Femur (tissue), 1 donor: ENCODE measurements at regions not wholly inside any gene's neighbourhood (a gene's known extent, or its start where the extent isn't known, plus 50 kb on each side); places are given as distances from the start of the nearest gene placed in this dataset.
"Not testable (repeated sequence)": the region's sequence is repeated elsewhere in the genome, so short reads cannot be mapped to it uniquely, and the experiment has no call there.

ENCODE experiments used
- DNase-seq: peaks from one replicate; pipeline ENCODE4 v3.0.0-alpha.2; 2017

DNA sequence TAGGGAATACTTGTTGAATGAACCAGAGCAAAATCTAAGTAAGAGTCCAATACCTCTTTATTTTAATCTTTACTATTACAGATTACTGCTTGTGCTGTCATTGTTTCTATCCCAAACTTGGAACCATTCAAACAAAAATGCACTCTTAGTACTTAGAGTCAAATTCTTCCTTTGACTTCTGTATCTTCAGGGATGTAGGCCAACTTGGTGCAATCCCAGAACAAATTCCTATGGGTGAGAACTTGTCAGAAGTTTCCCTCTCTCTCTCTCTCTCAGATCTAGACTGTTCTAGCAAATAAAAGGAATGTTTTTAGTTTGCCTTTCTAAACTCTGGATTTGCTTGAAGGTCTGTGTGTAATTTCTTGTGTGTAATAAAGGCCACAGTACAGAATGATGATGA is 329.0 kb upstream of the TMTC4 start:
- DNase-seq = no peak

DNA sequence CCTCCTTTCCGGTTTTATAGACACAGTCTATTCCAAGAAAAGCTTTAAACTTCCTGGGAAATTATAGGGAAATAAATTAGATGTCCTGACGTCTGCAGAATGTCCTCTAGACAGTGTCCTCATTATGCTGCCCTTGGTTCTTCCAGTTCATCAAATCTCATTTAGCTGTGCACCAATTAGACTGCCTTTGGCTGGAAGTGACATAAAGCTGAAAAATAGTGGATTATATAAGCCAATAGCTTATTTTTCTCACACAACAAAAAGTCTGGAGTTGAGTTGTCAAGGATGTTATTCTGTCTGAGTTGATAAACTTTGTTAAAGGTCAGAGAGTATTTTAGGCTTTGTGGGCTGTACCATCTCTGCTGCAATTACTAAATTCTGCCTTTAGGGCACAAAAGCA is 314.8 kb upstream of the TMTC4 start:
- no peak for DNase-seq

DNA sequence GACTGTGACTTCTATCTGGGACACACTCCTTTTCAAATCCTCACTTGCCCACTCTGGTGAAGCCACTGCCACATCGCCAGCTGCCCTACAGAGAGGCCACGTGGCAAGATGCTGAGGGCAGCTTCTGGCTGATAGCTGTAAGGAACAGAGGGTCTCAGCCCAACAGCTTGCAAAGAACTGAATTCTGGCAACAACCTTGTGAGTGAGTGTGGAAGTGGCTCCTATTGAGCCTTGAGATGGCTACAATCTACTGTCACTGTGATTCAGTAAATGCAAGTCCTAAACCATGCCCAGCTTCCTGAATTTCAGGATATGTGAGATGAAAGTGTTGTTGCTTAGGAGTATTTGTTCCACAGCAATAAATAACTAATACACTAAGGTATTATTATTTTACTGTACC is 314.3 kb upstream of the TMTC4 start:
- DNase-seq = no peak

DNA sequence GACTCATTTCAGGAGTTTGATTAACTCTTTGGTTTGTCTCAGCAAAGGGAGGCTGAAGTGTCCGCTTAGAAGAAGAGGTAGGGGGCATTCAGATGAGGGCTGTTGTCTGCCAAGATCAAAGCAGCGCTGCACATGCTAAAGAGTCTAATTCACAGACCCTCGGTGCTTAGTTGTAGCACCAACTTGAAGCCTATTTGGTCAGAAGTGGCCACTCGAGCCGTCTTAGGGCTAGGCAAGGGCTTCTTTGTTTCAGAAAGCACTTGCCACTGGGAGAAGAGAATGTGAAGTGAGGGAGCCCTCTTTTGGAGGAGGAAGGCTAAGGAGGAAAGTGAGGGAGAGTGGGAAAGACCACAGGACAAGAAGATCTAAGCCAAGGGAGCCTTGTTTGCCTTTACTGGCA is 313.4 kb upstream of the TMTC4 start:
- DNase-seq = no peak

DNA sequence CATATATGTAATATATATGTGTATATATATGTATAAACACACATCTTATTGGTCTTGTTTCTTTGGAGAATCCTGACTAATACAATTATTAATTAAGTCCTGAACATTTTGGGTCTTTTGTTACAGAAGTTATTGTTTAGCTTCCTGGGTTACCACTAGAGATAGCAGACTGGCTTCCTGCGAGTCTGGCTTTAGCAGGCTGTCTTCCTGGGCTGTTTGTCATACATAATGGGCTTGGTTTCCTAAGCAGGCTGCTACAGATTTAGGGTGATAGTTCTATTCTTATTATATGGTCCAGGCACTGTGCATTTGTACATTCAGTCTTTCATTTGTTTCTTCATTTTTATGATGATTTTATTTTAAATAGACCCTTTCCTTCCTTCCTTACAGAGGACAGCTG is 312.0 kb upstream of the TMTC4 start:
- DNase-seq = no peak

DNA sequence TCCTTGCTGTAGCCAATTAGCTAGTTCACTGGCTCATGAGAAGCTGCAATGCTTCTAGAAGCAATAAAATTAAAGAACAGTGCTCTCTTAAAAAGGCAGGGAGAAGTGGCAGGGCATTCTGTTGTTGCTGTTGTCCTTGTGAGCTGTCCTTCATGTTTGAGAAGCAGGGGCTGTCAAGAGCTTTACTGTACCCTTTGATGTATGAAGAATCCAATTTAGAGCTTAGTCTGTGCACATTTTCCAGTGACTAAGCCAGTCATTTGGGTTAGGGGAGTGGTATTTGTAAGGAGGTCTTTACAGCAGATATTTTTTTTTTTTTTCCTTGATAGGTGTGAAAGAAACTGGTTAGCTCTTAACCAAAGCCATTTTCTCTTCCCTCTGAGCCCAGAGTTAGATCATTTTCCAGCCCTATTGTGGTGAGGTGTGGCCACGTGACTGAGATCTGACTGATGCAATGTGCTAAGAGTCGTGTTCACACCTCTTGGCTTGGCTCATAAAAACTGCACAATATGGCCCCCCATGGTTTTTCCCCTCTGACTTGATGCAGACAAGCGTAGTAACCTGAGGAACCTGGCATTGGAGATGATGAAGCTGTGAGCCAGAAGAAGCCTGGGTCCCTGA is 309.6 kb upstream of the TMTC4 start:
- no peak for DNase-seq

DNA sequence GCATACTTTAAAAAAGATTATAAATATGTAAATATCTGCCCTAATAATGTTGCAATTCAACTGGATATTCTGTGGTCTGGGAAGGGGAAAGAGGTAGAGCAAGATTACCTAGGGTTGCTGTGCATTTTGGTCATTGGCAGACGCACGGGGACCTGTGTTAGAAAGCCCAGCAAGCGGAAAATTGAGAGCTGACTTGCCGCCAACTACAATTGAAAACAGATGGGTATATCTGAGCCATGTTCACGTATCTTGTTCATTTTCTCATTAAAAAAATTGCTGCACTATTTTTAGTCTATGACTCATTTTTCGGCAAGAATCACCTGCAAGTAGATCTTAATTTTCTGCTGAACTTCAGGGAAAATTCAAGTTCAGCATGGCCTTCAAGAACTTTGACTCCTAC is 308.5 kb upstream of the TMTC4 start:
- peak; percentile 46 for DNase-seq

DNA sequence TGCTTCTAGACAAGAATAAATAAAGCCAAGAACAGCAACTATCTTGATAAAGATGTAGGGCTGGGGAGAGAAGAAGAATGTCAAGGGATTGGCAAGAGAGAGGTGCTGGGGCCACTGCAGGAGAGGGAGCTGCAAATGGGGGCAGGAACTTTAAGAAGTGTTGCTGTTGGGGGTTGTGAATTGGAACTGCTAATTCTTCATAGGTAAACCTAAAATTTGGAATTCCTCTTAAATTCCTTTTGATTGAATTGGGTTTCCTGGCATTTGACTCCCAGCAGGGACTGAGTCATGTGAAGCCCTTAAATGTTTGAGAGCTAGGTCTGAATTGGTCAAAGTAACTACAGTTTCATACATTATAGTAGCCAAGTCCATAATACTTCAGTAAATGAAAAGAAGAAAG is 305.6 kb upstream of the TMTC4 start:
- DNase-seq = no peak

DNA sequence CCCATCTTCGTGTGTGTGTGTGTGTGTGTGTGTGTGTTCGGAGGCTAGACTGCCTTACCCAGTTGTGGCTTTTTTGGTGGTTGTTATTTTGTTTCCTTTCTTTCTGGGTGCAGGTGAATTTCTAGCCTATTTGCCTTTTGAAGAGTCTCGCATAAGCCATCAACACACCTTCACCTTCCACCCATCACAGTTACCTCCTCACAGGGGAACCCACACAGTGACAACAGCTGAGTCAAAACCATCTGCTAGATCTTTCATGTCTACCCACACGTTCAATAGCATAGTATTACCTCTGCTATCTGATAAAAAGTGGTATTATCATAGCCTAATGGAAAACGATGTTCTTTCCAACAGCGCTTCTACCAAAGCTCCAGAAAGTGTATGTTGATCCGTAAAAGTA is 303.2 kb upstream of the TMTC4 start:
- DNase-seq = no peak

DNA sequence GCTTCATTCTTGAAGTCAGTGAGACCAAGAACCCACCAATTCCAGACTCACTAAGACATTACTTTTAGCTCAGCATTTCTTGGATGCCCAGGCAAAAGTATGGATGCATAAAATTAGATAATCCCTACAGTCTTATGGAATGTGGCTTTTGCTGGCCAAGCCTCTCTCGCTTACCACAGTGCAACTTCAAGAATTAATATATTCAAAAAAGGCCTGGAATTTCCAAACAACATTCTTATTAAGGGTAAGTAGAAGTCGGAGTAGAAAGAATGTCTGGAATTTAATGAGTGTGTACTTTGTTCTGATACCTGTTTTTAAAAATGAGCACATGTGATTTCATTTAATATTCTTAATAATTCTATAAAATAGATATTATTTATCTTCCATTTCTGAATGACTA is 302.4 kb upstream of the TMTC4 start:
- no peak for DNase-seq

DNA sequence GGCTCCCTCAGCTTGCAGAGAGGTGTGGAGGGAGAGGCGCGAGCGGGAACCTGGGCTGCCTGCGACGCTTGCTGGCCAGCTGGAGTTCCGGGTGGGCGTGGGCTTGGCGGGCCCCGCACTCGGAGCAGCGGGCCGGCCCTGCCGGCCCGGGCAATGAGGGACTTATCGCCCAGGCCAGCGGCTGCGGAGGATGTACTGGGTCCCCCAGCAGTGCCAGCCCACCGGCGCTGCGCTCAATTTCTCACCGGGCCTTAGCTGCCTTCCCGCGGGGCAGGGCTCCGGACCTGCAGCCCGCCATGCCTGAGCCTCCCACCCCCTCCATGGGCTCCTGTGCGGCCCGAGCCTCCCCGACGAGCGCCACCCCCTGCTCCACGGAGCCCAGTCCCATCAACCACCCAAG is 301.1 kb upstream of the TMTC4 start:
- not testable (repeated sequence) for DNase-seq

DNA sequence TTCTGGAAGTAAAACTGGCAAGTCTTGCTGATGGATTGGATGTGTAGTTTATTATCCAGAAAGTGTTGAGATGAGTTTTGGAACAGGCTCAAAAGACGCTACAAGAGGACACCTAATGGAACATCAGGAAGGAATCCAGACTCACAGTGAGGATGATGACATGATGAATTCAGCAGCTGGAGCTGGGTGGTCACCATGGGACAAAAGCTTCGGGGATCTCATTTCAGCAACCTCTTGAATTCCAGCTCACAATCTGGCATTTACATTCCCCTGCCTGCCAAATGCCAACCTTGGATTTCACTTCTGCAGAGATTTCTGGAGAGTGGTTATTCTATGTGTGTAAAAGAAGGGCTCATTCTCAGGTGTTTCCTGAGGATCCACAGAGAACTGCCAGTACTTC is 288.0 kb upstream of the TMTC4 start:
- no peak for DNase-seq

DNA sequence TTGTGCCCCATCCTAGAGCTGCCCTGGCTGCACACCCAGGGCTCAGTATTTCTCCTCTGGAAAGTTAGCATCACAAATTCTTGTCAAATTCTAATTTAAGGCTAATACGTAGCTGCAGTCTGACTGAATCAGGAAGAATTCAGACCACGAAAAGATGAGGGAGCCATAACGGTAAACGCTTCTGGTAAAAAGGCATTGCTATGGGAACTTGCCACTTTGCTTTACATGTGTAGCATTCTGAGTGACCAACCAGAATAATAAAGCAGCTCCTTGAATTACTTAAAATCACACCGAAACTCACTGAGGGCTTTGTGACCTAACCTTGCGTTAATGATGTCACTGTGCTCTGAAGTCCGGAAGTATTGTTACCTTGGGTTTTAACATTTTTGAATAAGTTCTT is 286.6 kb upstream of the TMTC4 start:
- no peak for DNase-seq

DNA sequence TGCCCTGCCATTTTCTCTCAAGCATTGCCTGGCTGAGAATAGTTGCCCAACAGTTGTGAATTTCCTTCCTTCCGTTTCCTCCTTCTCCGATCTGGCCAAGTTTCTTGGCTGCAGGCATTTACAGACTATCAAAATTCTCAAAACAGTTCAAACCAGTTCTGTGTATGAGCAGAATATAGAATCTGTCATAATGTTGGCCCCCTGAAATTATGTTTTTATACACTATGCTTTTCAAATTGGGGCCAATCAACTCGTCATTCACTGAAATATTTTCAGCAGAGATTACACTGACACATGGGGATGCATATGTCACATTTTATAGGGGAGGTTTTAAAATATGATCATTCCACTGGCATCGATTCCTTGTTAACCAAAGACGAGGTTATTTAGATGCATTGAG is 284.2 kb upstream of the TMTC4 start:
- no peak for DNase-seq

DNA sequence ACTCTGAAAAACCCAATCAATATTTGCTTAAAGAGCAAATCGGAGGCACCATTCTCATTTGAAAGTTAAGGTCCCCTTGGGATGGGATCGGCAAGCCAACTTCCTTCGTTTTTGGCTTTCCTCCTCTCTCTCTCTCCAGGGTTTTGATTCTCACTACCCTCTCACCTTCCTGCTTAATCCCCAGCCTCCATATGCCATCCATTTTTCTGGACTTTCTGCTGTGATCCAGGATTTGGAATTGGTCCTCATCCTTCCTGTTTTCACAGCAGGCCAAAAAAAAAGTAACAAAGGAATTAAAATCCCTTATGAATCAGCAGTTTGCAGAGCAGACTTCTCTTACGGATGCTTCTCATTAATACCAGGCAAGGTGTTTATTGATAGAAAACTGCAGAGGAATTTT is 283.1 kb upstream of the TMTC4 start:
- no peak for DNase-seq

DNA sequence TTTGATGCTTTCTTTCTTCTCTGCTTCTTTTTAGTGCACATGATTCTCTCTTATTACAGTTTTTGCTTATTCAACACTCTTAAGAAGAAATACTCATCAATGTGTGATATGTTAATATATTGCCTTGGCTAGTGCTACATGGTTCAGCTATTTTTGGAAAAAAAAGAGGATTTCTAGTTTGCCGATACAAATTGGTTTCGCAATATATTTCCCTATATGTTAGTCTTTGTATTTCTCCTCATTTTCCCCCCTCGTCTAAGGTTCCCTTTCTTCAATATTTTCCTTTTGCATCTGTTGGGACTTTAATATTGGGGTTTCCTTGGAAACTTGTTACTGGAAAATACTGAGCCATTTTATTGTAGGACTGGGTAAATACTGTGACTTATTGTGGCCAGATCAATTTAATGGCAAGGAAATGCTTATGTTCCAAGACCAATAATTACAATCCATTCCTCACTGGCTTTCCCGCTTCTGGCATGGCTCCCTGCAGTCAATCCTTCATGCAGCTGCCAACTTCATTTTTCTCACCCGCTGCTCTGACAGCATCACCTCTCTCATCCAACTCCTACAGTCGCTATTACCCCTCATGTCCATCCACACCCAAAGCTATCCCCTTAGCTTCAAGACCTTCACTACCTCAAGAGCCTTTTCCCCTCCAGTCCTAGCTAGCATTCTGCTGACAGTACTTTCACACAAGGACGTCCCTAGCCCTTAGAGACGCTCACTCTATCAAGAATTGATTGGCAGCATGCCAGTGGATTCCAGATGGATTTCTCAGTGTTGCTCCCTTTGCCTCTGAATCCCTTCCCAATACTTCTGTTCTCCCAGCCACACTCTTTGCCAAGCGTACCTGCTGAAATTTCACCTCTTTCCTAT is 280.1 kb upstream of the TMTC4 start:
- peak; percentile 20 for DNase-seq

DNA sequence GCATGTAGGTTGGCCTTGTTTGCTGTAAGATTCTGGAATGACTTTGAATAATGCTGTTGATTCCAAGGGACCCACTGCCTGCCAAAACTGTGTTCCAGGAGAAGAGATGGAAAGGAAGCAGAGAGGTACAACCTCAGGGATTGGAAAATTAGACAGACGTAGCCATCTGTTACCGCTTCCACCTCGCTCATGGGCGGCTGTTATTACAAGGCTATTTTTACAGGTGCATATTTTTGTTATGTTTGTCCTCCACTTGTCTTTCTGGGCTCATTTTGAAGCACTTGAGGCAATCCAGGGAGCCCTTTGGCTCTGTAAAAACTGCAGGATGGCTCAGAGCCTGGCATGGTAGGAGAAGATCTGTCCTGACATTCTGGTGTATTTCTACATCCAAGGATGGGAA is 276.4 kb upstream of the TMTC4 start:
- DNase-seq = no peak

DNA sequence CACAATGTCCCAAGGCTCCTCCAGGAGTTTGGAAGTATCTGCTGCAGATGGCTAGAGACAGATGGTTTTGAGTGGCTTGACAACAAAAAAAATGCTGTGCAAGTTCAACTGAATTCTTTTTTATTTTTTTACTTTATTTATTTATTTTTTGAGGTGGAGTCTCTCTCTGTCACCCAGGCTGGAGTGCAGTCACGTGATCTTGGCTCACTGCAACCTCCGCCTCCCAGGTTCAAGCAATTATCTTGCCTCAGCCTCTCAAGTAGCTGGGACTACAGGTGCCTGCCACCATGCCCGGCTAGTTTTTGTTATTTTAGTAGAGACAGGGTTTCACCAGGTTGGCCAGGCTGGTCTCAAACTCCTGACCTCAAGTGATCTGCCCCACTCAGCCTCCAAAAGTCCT is 274.3 kb upstream of the TMTC4 start:
- not testable (repeated sequence) for DNase-seq

DNA sequence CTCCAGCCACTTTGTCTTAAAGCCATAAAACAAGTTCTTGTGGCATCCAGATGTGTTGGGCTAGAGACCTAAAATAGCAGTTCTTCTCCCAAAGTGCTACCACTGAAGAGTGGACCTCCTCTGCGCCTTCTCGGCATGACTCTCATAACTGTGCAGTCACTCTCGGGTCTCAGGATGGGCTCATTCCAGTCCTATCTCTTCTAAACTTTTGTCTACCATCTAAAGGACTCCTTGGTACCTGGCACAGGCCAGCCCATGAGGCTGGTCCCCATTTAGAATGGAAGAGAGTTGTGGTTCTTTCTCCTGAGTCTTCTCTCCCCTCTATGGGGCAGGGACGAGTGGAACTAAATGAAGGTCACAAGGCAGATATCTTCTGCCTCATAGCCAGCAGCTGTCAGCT is 272.0 kb upstream of the TMTC4 start:
- DNase-seq = no peak

DNA sequence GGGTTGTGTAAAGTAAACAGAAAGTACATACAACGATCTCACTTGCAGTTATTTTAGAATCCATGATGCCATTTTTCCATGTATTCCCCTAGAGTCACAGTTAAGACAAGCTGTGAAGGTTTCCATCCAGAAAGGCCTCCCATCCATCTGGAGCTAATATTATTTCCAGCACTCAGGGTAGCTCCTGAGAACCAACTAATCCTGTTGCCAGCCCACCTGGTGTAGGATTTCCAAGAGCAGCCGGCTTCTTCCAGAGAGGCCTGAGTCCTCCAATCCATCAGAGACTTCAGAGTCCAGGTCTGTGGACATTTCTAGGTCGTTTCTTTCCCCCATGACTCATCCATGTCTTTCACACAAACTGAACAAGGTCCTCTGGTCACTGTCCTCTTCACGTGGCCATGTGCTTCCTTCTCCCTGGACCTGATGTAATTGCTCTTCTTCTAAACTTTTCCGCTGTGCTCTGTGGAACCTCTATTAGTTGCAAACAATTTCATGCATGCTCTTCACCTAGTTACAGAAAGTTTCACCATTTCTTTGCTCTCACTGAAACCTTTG is 270.3 kb upstream of the TMTC4 start:
- no peak for DNase-seq

DNA sequence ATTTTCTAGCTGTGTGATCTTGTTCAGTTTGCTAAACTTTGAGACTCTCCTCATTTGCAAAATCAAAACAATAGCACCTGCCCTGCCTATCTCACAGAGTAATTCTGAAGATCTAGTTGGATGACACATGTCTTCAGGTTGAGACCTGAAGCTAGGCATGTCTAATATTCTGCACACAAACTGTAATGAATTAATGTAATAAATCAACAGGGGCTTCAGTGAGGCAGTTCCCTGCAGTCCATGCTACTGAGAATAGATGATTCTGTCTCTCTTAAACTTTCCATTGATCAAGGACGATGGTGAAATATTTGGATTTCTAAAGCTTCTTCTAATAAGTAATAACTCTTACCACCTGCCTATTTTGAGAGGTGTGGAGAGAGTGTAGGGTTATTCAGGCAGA is 268.1 kb upstream of the TMTC4 start:
- DNase-seq = no peak

DNA sequence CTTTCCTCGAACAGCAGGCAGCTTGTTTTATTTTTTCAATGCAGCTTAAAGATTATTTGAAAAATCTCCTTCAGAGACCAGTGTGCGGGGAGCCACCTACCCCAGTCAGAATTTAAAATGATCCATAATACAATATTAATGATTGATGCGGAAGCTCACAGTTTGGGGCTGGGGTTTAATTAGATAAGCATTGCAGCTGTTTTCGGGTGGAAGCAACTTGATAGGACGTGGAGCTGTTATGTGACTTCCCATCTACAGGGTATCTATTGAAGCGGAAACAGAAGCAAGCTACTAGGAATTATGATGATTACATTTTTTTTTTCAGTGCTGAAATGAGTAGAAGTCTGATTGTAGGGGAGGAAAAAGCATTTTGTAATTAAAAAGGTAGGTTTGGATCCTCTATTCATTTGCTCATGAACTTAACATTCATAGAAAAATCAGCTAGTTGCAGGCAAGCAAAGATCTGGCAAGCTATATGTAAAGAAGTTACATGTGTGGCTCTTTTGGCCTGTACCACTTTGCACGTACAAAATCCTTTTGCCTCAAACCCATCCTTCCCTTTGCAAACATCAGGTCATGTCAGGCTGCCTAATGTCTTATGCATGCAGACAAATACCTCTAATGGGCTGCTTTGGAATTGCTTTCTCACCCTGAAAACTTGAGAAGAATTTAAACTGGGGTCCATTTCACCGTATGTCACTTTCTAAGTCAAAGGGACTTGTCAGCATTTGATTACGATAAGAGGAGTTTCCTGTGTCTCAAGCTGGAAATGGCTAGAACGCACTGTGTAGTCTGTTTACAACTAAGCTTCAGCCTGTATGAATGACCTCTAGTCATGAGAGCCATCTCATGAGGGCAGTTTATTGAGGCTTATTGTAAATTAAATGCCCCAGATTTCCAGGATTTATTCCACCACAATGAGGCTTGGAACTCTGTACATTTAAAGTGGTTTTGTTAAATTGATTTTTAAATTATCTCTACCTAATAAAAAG is 267.1 kb upstream of the TMTC4 start:
- DNase-seq = no peak

DNA sequence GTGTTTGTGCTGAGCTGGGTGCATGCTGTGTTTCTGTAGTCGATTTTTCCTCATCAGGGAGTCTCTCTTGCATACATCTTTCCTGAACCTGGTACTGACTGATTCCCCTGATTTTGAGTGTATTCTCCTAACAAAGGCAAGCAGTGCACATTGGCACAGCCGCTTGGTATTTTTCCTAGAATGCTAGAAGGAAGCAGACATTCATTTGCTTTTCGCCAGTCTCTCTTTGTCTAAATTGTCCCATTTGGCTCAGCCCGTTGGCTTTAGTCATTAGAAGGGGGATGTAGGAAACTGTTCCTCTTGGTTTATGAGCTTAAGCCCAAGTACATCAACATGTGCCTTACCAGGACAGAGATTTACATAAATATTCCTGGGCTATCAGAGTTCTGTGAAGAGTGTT is 266.1 kb upstream of the TMTC4 start:
- no peak for DNase-seq
